Posterior vena cava (tissue), 2 donors: ENCODE measurements at regions not wholly inside any gene's neighbourhood (a gene's known extent, or its start where the extent isn't known, plus 50 kb on each side); places are given as distances from the start of the nearest gene placed in this dataset.
A peak's percentile ranks its signal among the peaks of the same experiment; 100 is the strongest.
"Not testable (repeated sequence)": the region's sequence is repeated elsewhere in the genome, so short reads cannot be mapped to it uniquely, and the experiment has no call there.

Experiments
- DNase-seq: peaks from one replicate; pipeline ENCODE4 v3.0.0-alpha.2; 2020; ENCODE audit warnings: low spot score
- intact Hi-C, 2 donors: fragments of 100-400 bp; cut with DNase I; formaldehyde crosslinking; loops; one replicate each; pipeline versions ENCODE4 v1.14.1 to v1.14.2; 2022 to 2023
- donor health status: DM: yes; HTN: yes; CAD: no.
- donor health status: DM: yes; HTN: yes; CAD: no.

GRCh38 chr14:40265096-40265495 lies 832.9 kb upstream of the FBXO33 start:
- no peak for DNase-seq
- intact Hi-C loops = no loop called here

GRCh38 chr14:40252817-40253447 lies 820.7 kb upstream of the FBXO33 start:
- no peak for DNase-seq
- intact Hi-C loops = no loop called here

- DNase-seq = no peak
- intact Hi-C loops = no loop called here
Observed at GRCh38 chr14:40248671-40249070, 816.4 kb upstream of the FBXO33 start.

- DNase-seq = no peak
- intact Hi-C loops = no loop called here
Observed at GRCh38 chr14:40240245-40240859, 808.1 kb upstream of the FBXO33 start.

- no peak for DNase-seq
- intact Hi-C loops = no loop called here
Observed at GRCh38 chr14:40232302-40232701, 800.1 kb upstream of the FBXO33 start.

- intact Hi-C loops = no loop called here
- DNase-seq = no peak
Observed at GRCh38 chr14:40229676-40230075, 797.4 kb upstream of the FBXO33 start.

- no peak for DNase-seq
- intact Hi-C loops = no loop called here
Observed at GRCh38 chr14:40222996-40223395, 790.8 kb upstream of the FBXO33 start.

GRCh38 chr14:40221428-40221827 lies 789.2 kb upstream of the FBXO33 start:
- no peak for DNase-seq

GRCh38 chr14:40219032-40219431 lies 786.8 kb upstream of the FBXO33 start:
- intact Hi-C loops = no loop called here
- no peak for DNase-seq

More at GRCh38 chr14:40221428-40221827, 789.2 kb upstream of the FBXO33 start:
- intact Hi-C loops = no loop called here

GRCh38 chr14:40218282-40218941 lies 786.2 kb upstream of the FBXO33 start:
- intact Hi-C loops = no loop called here
- no peak for DNase-seq

GRCh38 chr14:40216976-40217375 lies 784.7 kb upstream of the FBXO33 start:
- DNase-seq = no peak

GRCh38 chr14:40216408-40216807 lies 784.2 kb upstream of the FBXO33 start:
- intact Hi-C loops = not testable (repeated sequence)
- peak; percentile 62 for DNase-seq

More at GRCh38 chr14:40216976-40217375, 784.7 kb upstream of the FBXO33 start:
- intact Hi-C loops = no loop called here

GRCh38 chr14:40213701-40214100 lies 781.5 kb upstream of the FBXO33 start:
- no peak for DNase-seq
- intact Hi-C loops = no loop called here

GRCh38 chr14:40204441-40205175 lies 772.4 kb upstream of the FBXO33 start:
- intact Hi-C loops = loop anchor here in 1 of 2 donors (5.0 kb wide), 1 partner anchor 182 kb away; no protein-coding TSS in a partner anchor
- DNase-seq = no peak

GRCh38 chr14:40199101-40199500 lies 766.9 kb upstream of the FBXO33 start:
- intact Hi-C loops = no loop called here
- no peak for DNase-seq

- DNase-seq = no peak
- intact Hi-C loops = no loop called here
Observed at GRCh38 chr14:40197344-40197743, 765.1 kb upstream of the FBXO33 start.

GRCh38 chr14:40188006-40188405 lies 755.8 kb upstream of the FBXO33 start:
- no peak for DNase-seq
- intact Hi-C loops = no loop called here

GRCh38 chr14:40164083-40164482 lies 731.9 kb upstream of the FBXO33 start:
- intact Hi-C loops = no loop called here
- DNase-seq = no peak

- intact Hi-C loops = no loop called here
- DNase-seq = no peak
Observed at GRCh38 chr14:40139657-40140056, 707.4 kb upstream of the FBXO33 start.

GRCh38 chr14:40133463-40133862 lies 701.2 kb upstream of the FBXO33 start:
- DNase-seq = no peak
- intact Hi-C loops = no loop called here
